NCI-H1092 (cell line): ENCODE measurements at regions not wholly inside any gene's neighbourhood (a gene's known extent, or its start where the extent isn't known, plus 50 kb on each side); places are given as distances from the start of the nearest gene placed in this dataset.
"Not testable (repeated sequence)": the region's sequence is repeated elsewhere in the genome, so short reads cannot be mapped to it uniquely, and the experiment has no call there.

Experiments
- DNase-seq: peaks from one replicate; lab custom pipeline; 2025; lab: John Stamatoyannopoulos, UW

- DNase-seq, result no peak
Observed at GRCh38 chr5:81826128-81826527, 75.2 kb upstream of the SSBP2 start.

DNA sequence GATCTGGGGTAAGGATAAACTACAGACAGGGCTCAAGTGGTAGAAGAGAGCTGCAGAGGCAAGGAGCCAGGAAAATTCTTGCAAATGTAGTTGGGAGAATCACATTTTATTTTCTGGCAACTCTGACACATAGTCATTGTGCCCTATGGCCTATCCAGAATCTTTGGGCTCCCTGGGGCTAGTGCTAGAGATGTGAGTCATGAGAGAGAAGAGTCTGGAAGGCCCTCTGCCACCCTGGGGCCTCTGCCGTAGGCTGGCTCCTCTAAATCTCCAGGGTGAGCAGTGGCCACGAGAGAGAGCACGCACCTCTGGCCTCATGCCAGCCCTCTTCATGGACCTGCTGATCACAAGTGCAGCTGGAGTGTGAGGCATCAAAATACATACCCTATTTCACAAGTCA, 74.3 kb upstream of the SSBP2 start:
- DNase-seq, result peak; percentile 61

DNA sequence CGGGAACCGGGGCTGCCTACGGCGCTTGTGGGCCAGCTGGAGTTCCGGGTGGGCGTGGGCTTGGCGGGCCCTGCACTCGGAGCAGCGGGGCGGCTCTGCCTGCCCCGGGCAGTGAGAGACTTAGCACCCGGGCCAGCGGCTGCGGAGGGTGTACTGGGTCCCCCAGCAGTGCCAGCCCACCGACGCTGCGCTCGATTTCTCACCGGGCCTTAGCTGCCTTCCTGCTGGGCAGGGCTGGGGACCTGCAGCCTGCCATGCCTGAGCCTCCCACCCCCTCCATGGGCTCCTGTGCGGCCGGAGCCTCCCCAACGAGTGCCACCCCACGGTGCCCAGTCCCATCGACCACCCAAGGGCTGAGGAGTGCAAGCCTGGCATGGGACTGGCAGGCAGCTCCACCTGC, 72.8 kb upstream of the SSBP2 start:
- not testable (repeated sequence) for DNase-seq

DNA sequence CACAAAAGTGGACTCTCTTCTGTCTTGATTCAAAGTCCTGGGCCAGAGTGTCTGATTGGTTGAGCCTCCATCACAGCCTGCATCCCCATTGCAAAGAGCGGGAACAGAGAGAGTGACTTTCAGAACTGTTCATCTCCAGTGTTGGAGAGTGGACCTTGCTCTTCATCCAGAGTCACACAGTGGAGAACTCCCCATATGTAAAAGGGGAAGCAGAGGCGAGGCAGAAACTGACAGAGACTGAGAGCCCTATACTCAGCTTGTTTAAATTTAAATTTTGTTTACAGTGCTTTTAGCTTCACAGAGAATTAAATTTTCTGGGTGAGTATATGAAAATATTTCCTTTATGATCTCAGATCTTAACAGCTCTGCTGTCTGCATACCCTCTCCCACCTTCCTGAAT, 70.0 kb upstream of the SSBP2 start:
- no peak for DNase-seq

GRCh38 chr5:81820318-81820636, 69.4 kb upstream of the SSBP2 start:
- DNase-seq, result no peak

GRCh38 chr5:81819556-81820317, 68.8 kb upstream of the SSBP2 start:
- no peak for DNase-seq

- DNase-seq, result no peak
Observed at GRCh38 chr5:81817980-81818379, 67.1 kb upstream of the SSBP2 start.

DNA sequence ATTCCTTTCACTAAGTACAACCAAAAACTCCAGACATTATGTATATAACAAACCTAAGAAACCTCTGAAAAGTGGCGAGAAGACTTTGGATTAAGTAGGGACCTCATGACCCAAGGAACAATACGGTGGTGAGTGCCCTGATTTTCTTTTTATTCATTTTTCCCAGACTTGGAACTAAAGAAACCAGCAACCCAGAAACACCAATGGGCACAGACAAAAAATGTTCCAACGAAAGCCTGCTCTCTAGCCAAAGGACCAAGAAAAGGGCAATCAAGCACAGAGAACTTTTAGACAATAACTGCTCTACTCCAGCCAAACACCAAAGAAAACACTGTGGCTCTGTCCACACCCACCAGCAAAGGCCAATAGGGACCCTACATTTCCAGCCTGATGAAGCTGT, 66.2 kb upstream of the SSBP2 start:
- DNase-seq, result no peak

DNA sequence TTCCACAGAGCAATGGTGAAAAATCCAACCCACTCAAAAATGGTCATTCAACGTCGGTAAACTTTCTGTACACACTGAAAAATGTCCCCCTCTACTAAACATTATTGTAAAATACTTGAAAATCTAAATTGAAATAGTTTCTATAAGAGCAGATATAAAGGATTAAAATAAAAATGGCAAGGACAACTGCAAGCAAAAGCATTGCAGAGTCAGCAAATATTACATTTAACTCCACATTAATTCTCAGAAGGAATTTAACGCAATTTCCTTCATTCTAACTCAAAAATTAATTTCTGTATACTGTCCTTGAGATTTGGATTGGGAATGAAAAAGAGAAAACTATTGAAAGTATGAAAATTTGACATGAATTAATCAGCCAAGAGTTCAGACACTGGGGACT, 64.4 kb upstream of the SSBP2 start:
- no peak for DNase-seq

DNA sequence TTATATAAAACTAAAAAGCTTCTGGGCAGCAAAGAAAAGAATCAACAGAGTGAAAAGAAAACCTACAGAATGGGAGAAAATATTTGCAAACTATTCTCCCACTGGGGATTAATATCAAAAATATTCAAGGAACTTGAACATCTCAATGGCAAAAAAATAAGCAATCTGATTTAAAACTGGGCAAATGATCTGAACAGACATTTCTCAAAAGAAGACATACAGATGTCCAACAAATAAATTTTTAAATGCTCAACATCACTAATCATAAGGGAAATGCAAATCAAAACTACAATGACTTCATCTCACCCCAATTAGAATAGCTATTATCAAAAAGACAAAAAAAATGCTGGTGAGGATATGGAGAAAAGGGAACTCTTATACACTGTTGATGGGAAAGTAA, 57.2 kb upstream of the SSBP2 start:
- DNase-seq, result no peak

GRCh38 chr5:81805086-81805485, 54.2 kb upstream of the SSBP2 start:
- DNase-seq, result no peak

DNA sequence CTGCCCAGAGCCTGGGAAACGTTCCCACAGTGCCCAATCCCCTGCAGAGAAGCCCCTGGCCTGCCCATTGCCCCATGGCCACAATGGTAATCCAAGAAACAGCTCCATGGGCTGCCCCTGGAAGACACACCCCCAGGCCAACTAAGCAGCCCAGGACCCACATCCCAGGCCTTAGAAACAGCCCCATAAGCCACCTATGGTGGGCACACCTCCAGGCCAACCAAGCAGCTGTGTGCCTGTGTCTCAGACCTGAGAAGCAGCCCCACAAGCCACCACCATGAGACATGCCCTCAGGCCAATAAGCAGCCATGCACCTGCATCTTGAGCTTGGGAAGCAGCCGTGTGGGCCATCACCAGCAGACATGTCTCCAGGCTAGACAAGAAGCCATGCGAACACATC, 52.9 kb upstream of the SSBP2 start:
- DNase-seq, result no peak

DNA sequence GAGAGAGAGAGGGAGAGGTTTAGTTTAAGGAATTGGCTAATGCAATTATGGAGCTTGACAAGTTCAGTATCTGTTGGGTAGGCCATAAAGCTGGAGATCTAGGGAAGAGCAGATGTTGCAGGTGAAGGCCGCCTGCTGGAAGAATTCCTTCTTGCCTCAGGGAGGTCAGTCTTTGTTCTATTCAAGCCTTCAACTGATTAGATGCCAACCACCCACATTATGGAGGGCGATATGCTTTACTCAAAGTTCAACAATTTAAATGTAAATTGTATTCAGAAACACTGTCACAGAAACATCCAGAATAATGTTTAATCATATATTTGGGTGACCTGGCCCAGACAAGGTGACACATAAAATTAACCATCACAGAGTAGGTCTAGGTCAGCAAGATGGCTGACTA, 51.7 kb upstream of the SSBP2 start:
- no peak for DNase-seq

GRCh38 chr5:81802020-81802419, 51.1 kb upstream of the SSBP2 start:
- DNase-seq, result no peak

DNA sequence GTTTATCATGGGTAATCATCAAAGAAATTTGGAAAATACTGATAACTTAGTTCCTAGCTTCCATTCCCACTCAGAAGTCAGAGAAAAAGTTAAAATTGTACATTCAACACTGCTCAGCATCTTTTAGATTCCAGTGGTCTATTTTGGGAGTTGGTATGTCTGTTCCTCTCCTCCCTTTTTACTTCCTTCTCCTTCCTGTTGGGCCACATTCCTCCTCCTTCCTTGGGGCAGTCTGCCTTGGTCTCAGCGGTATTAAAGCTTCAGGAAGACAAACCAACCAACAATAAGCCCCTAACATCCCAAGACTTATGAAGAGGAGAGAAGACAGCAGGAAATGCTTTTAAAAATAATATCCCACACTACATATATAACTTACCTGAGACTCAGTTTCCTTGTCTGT, 49.9 kb upstream of the SSBP2 start:
- DNase-seq, result no peak
